Suppressor macrophage treated with lipopolysaccharide for 4 hours (primary cell): ENCODE measurements at regions not wholly inside any gene's neighbourhood (a gene's known extent, or its start where the extent isn't known, plus 50 kb on each side); places are given as distances from the start of the nearest gene placed in this dataset.
A peak's percentile ranks its signal among the peaks of the same experiment; 100 is the strongest.

Experiments
- DNase-seq: peaks from one replicate; pipeline ENCODE4 v3.0.0-alpha.2; 2020

GRCh38 chr14:56351861-56352260 is 227.7 kb upstream of the TMEM260 start:
- DNase-seq = no peak

GRCh38 chr14:56352999-56353398 is 226.6 kb upstream of the TMEM260 start:
- DNase-seq = no peak

- no peak for DNase-seq
Observed at GRCh38 chr14:56357428-56357827, 222.2 kb upstream of the TMEM260 start.

GRCh38 chr14:56358275-56358674 is 221.3 kb upstream of the TMEM260 start:
- DNase-seq = no peak

- DNase-seq = no peak
Observed at GRCh38 chr14:56358851-56359614, 220.6 kb upstream of the TMEM260 start.

- DNase-seq = peak; percentile 30
Observed at GRCh38 chr14:56365663-56366062, 213.9 kb upstream of the TMEM260 start.

- no peak for DNase-seq
Observed at GRCh38 chr14:56367416-56367815, 212.2 kb upstream of the TMEM260 start.

- no peak for DNase-seq
Observed at GRCh38 chr14:56371737-56372136, 207.9 kb upstream of the TMEM260 start.

GRCh38 chr14:56374421-56374820 is 205.2 kb upstream of the TMEM260 start:
- no peak for DNase-seq

GRCh38 chr14:56378046-56378445 is 201.6 kb upstream of the TMEM260 start:
- DNase-seq = no peak

GRCh38 chr14:56378475-56378877 is 201.1 kb upstream of the TMEM260 start:
- DNase-seq = peak; percentile 82

- no peak for DNase-seq
Observed at GRCh38 chr14:56379956-56380355, 199.6 kb upstream of the TMEM260 start.

GRCh38 chr14:56386024-56386423 is 193.6 kb upstream of the TMEM260 start:
- DNase-seq = no peak

- DNase-seq = no peak
Observed at GRCh38 chr14:56390859-56391258, 188.7 kb upstream of the TMEM260 start.

GRCh38 chr14:56394826-56395530 is 184.6 kb upstream of the TMEM260 start:
- peak; percentile 53 for DNase-seq

GRCh38 chr14:56400109-56400825 is 179.3 kb upstream of the TMEM260 start:
- DNase-seq = no peak

GRCh38 chr14:56412468-56413434 is 166.8 kb upstream of the TMEM260 start:
- DNase-seq = no peak

GRCh38 chr14:56413721-56414120 is 165.9 kb upstream of the TMEM260 start:
- DNase-seq = no peak

GRCh38 chr14:56414236-56414635 is 165.4 kb upstream of the TMEM260 start:
- peak; percentile 71 for DNase-seq

GRCh38 chr14:56416213-56416612 is 163.4 kb upstream of the TMEM260 start:
- no peak for DNase-seq

- DNase-seq = no peak
Observed at GRCh38 chr14:56417173-56417572, 162.4 kb upstream of the TMEM260 start.

GRCh38 chr14:56419750-56420149 is 159.8 kb upstream of the TMEM260 start:
- no peak for DNase-seq

- DNase-seq = no peak
Observed at GRCh38 chr14:56422221-56422620, 157.4 kb upstream of the TMEM260 start.
